Psoas muscle (tissue), 7 donors: ENCODE measurements at regions not wholly inside any gene's neighbourhood (a gene's known extent, or its start where the extent isn't known, plus 50 kb on each side); places are given as distances from the start of the nearest gene placed in this dataset.

Experiments
- ATAC-seq, 4 donors: fragments of 200-7000 bp; cut with Tn5 transposase; one replicate each; pipeline ENCODE4 v1.9.1; 2020; ENCODE audit warnings: moderate library complexity in 3 of 4, mild to moderate bottlenecking in 2 of 4
- DNase-seq, 2 donors: peaks; one replicate each; pipeline ENCODE4 v3.0.0-alpha.2; 2020
- H3K27ac ChIP-seq: fragments of 200-600 bp; one replicate; pipeline ENCODE4 v1.8.0; 2022
- H3K27me3 ChIP-seq, 3 donors: fragments of 200-600 bp in 1 of 3; one replicate each; pipeline versions ENCODE4 v1.6.1 to v1.8.0; 2013 to 2022; ENCODE audit warnings: low read length in 2 of 3, mild to moderate bottlenecking in 2 of 3, moderate library complexity in 1 of 3; ENCODE audit not compliant: insufficient read depth in 3 of 3
- H3K36me3 ChIP-seq, 2 donors: fragments of 200-600 bp in 1 of 2; one replicate each; pipeline versions ENCODE4 v1.6.1 to v1.8.0; 2013 to 2022; ENCODE audit warnings: low read depth in 1 of 2, mild to moderate bottlenecking in 1 of 2, moderate library complexity in 1 of 2; ENCODE audit not compliant: insufficient read depth in 1 of 2
- H3K4me1 ChIP-seq: fragments of 200-600 bp; one replicate; pipeline ENCODE4 v1.8.0; 2022
- H3K4me3 ChIP-seq: fragments of 200-600 bp; one replicate; pipeline ENCODE4 v1.8.0; 2022; ENCODE audit warnings: mild to moderate bottlenecking
- H3K9me3 ChIP-seq: fragments of 200-600 bp; one replicate; pipeline ENCODE4 v1.8.0; 2022
- CTCF ChIP-seq: fragments of 200-600 bp; IDR thresholded peaks from one replicate; pipeline ENCODE4 v1.8.0; 2022; ENCODE audit warnings: antibody characterized with exemption
- WGBS, 3 donors: extraction: QIAGEN DNeasy Blood & Tissue Kit; methylation state at CpG; one replicate each; pipeline versions ENCODE4 v1.1.6 to v1.1.7; 2013; 5-methylcytosine and 5-hydroxymethylcytosine counted together
- intact Hi-C, 2 donors: fragments of 100-400 bp; cut with DNase I; formaldehyde crosslinking; loops; one replicate each; pipeline versions ENCODE4 v1.11.0 to v1.14.2; 2022
- donor health status: healthy with polysubstance abuse.
- donor health status: DM: no; HTN: no; CAD: no; lungs with moderate emphysema.
- donor health status: Bipolar disorder and iron deficiency.
- donor health status: healthy.
- donor health status: DM: yes; HTN: yes; CAD: no.
- donor health status: DM: no; HTN: no; CAD: no.
- donor health status: DM: yes; HTN: yes; CAD: no.

- H3K27me3 ChIP-seq: no peaks in the 10 kb centered on the region
- TF ChIP-seq CTCF: no peak
- DNase-seq (no peak), ATAC-seq (no peak)
- no peak overlapping the region for H3K4me3 ChIP-seq
- intact Hi-C loops: loop anchor here in 1 of 2 donors (10.0 kb wide), 1 partner anchor 491 kb away; no protein-coding TSS in a partner anchor
- H3K9me3 ChIP-seq: no peaks in the 10 kb centered on the region
- 72 to 77% (median 76%) methylated on average over 3 of the region's 3 CpGs for whole genome bisulfite sequencing, 3 donors
- no peaks in the 10 kb centered on the region for H3K4me1 ChIP-seq
- no peaks in the 10 kb centered on the region for H3K36me3 ChIP-seq
- H3K27ac ChIP-seq: no peak overlapping the region
These were observed 553.5 kb downstream of the PKHD1 start for GRCh38 chr6:51533962-51534361.

DNA sequence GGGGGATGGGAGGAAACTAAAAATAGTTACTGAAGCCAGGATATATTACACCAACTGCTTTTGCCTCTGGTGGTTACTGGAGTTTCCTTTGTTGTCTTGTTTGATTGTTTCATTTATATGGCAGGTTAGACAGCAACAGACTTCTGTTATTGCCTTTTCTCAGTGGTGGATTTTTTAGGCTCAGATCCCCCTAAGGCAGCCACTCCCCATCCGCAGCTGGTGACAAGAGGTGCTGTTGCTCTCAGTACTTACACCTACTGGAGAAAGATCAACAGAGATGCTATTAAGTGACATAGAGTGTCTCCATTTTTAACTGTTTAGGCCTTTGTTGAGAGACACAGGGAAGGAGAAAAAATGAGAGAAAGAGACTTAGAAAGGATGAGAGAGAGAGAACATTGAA is 552.1 kb downstream of the PKHD1 start:
- no peak for TF ChIP-seq CTCF
- DNase-seq: no peak
- H3K4me3 ChIP-seq: no peak overlapping the region
- H3K36me3 ChIP-seq: no peaks in the 10 kb centered on the region
- 54 to 62% (median 56%) methylated on average over 1 of the region's 1 CpG for WGBS, 3 donors
- H3K9me3 ChIP-seq: no peaks in the 10 kb centered on the region
- H3K27me3 ChIP-seq: no peaks in the 10 kb centered on the region
- ATAC-seq: no peak
- H3K4me1 ChIP-seq: no peaks in the 10 kb centered on the region
- no peak overlapping the region for H3K27ac ChIP-seq
- intact Hi-C loops: loop anchor here in 1 of 2 donors (10.0 kb wide), 1 partner anchor 489 kb away; no protein-coding TSS in a partner anchor

DNA sequence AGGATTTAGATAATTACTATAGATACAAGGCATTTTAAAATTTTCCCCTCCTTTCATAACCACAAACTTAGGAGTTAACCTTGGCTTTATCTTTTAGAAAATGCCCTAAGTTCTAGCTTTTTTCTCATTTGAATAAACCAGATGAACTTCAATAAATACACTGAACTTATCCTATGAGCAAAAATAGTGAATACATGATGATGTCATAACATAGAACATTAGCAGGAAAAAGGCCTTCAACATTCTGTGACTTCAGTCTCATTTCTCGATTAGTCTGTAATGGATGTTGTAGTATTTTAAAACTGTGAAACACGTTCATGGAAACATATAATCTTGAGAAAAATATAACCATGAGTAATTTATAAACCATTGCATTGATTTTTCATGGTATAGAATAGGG is 550.7 kb downstream of the PKHD1 start:
- H3K4me3 ChIP-seq: no peak overlapping the region
- no peaks in the 10 kb centered on the region for H3K9me3 ChIP-seq
- no peaks in the 10 kb centered on the region for H3K36me3 ChIP-seq
- H3K27me3 ChIP-seq: no peaks in the 10 kb centered on the region
- DNase-seq (no peak), ATAC-seq (no peak)
- intact Hi-C loops: loop anchor here in 1 of 2 donors (10.0 kb wide), 1 partner anchor 488 kb away; no protein-coding TSS in a partner anchor
- H3K27ac ChIP-seq: no peak overlapping the region
- WGBS, 3 donors: 39 to 43% (median 40%) methylated on average over 2 of the region's 2 CpGs
- no peak for TF ChIP-seq CTCF
- no peaks in the 10 kb centered on the region for H3K4me1 ChIP-seq

GRCh38 chr6:51541847-51542246 is 545.6 kb downstream of the PKHD1 start:
- no peak for TF ChIP-seq CTCF
- no peaks in the 10 kb centered on the region for H3K9me3 ChIP-seq
- H3K36me3 ChIP-seq: no peaks in the 10 kb centered on the region
- WGBS, 3 donors: 38 to 66% (median 47%) methylated on average over 7 of the region's 7 CpGs
- no peaks in the 10 kb centered on the region for H3K4me1 ChIP-seq
- no peak for DNase-seq
- H3K27me3 ChIP-seq: peaks cover 0 to 1% (median 0%) of the 10 kb centered on the region in 3 donors
- H3K27ac ChIP-seq: no peak overlapping the region
- intact Hi-C loops: no loop called here
- no peak overlapping the region for H3K4me3 ChIP-seq
- no peak for ATAC-seq

GRCh38 chr6:51542475-51542874 is 544.9 kb downstream of the PKHD1 start:
- no peak for TF ChIP-seq CTCF
- WGBS, 3 donors: 47 to 51% (median 50%) methylated on average over 4 of the region's 4 CpGs
- no peak overlapping the region for H3K27ac ChIP-seq
- no peak for DNase-seq
- H3K9me3 ChIP-seq: no peaks in the 10 kb centered on the region
- H3K27me3 ChIP-seq: peaks cover 0 to 1% (median 0%) of the 10 kb centered on the region in 3 donors
- no peaks in the 10 kb centered on the region for H3K4me1 ChIP-seq
- H3K36me3 ChIP-seq: no peaks in the 10 kb centered on the region
- intact Hi-C loops: no loop called here
- no peak for ATAC-seq
- no peak overlapping the region for H3K4me3 ChIP-seq
